OCI-LY3 (cell line): ENCODE measurements at regions not wholly inside any gene's neighbourhood (a gene's known extent, or its start where the extent isn't known, plus 50 kb on each side); places are given as distances from the start of the nearest gene placed in this dataset.
"Not testable (repeated sequence)": the region's sequence is repeated elsewhere in the genome, so short reads cannot be mapped to it uniquely, and the experiment has no call there.

Experiments
- H2AFZ ChIP-seq: fragments of 200-600, 300-600 bp; shearing (Covaris generic); 2 replicates; pipeline ENCODE4 v1.6.0; 2014; ENCODE audit warnings: antibody characterized with exemption, low read depth, low read length
- H3K27ac ChIP-seq: fragments of 200-600, 300-600 bp; sonication (generic); 2 replicates; pipeline ENCODE4 v1.5.1; 2014; ENCODE audit warnings: mild to moderate bottlenecking, low read length, moderate library complexity, mixed read lengths
- H3K27me3 ChIP-seq: fragments of 200-600, 300-600 bp; sonication (generic); 2 replicates; pipeline ENCODE4 v1.6.1; 2014; ENCODE audit warnings: low read depth, low read length, mixed read lengths
- H3K36me3 ChIP-seq: fragments of 200-600, 300-600 bp; sonication (generic); replicated peaks from 2 replicates; pipeline ENCODE3; 2014; ENCODE audit warnings: low read depth, low read length, mixed read lengths
- H3K4me1 ChIP-seq: fragments of 300-600, 200-600 bp; sonication (generic); 2 replicates; pipeline ENCODE4 v1.6.1; 2014; ENCODE audit warnings: low read length, mixed read lengths
- H3K4me2 ChIP-seq: fragments of 200-600, 300-600 bp; sonication (generic); 2 replicates; pipeline ENCODE4 v1.6.1; 2014; ENCODE audit warnings: low read length, mixed read lengths
- H3K4me3 ChIP-seq: fragments of 300-600, 200-600 bp; sonication (generic); 2 replicates; pipeline ENCODE4 v1.5.1; 2014; ENCODE audit warnings: antibody characterized with exemption, mild to moderate bottlenecking, low read length, moderate library complexity
- H3K79me2 ChIP-seq: fragments of 300-600, 200-600 bp; shearing (Covaris generic); 2 replicates; pipeline ENCODE4 v1.6.1; 2014; ENCODE audit warnings: mild to moderate bottlenecking, low read length, mixed read lengths
- H3K9ac ChIP-seq: fragments of 300-600, 200-600 bp; shearing (Covaris generic); 2 replicates; pipeline ENCODE4 v1.6.0; 2014; ENCODE audit warnings: mild to moderate bottlenecking, low read length, moderate library complexity
- H3K9me3 ChIP-seq: fragments of 200-600, 300-600 bp; shearing (Covaris generic); 2 replicates; pipeline ENCODE4 v1.6.1; 2014; ENCODE audit warnings: low read length, mixed read lengths; ENCODE audit not compliant: insufficient read depth
- H4K20me1 ChIP-seq: fragments of 200-600, 300-600 bp; sonication (generic); 2 replicates; pipeline ENCODE4 v1.6.1; 2016; ENCODE audit warnings: low read length, mixed read lengths; ENCODE audit not compliant: insufficient read depth
- CTCF ChIP-seq: fragments of 200-600, 300-600 bp; sonication (generic); IDR thresholded peaks from 2 replicates; pipeline ENCODE4 v1.5.1; 2014; ENCODE audit warnings: antibody characterized with exemption, low read length, low read depth
- EZH2phosphoT487 ChIP-seq: fragments of 200-600 bp; shearing (Covaris generic); IDR thresholded peaks from 2 replicates; pipeline ENCODE4 v1.6.1; 2018; ENCODE audit warnings: antibody characterized with exemption, mixed run types, low read depth

- Histone ChIP-seq H3K36me3 (no peaks in the 10 kb centered on the region), H3K79me2 (no peaks in the 10 kb centered on the region), H3K9me3 (no peaks in the 10 kb centered on the region), H3K27me3 (no peaks in the 10 kb centered on the region), H3K4me3 (no peak overlapping the region), H4K20me1 (no peaks in the 10 kb centered on the region), H3K4me2 (no peak overlapping the region), H2AFZ (no peak overlapping the region), H3K9ac (no peak overlapping the region), H3K27ac (no peak overlapping the region), H3K4me1 (peaks cover 6% of the 10 kb centered on the region; the same call in 1 of the 2 replicates)
- TF ChIP-seq EZH2phosphoT487 (no peak), CTCF (no peak)
Observed at GRCh38 chr21:20169812-20170576, 828.2 kb upstream of the NCAM2 start.

GRCh38 chr21:20186186-20186585, 812.0 kb upstream of the NCAM2 start:
- no peaks in the 10 kb centered on the region for H3K79me2 ChIP-seq
- no peak overlapping the region for H2AFZ ChIP-seq
- H3K4me2 ChIP-seq = no peak overlapping the region
- no peak for TF ChIP-seq EZH2phosphoT487
- no peak for TF ChIP-seq CTCF
- H3K27ac ChIP-seq = no peak overlapping the region
- H3K36me3 ChIP-seq = no peaks in the 10 kb centered on the region
- no peaks in the 10 kb centered on the region for H3K27me3 ChIP-seq
- no peak overlapping the region for H3K9ac ChIP-seq
- H3K4me3 ChIP-seq = no peak overlapping the region
- no peaks in the 10 kb centered on the region for H3K4me1 ChIP-seq
- H4K20me1 ChIP-seq = no peaks in the 10 kb centered on the region
- H3K9me3 ChIP-seq = no peaks in the 10 kb centered on the region

GRCh38 chr21:20187028-20187427, 811.2 kb upstream of the NCAM2 start:
- H3K27ac ChIP-seq = no peak overlapping the region
- H2AFZ ChIP-seq = no peak overlapping the region
- no peaks in the 10 kb centered on the region for H3K79me2 ChIP-seq
- H3K27me3 ChIP-seq = no peaks in the 10 kb centered on the region
- no peak overlapping the region for H3K4me3 ChIP-seq
- no peaks in the 10 kb centered on the region for H3K36me3 ChIP-seq
- TF ChIP-seq CTCF = no peak
- TF ChIP-seq EZH2phosphoT487 = no peak
- H3K9me3 ChIP-seq = no peaks in the 10 kb centered on the region
- H3K4me1 ChIP-seq = no peaks in the 10 kb centered on the region
- no peak overlapping the region for H3K4me2 ChIP-seq
- no peak overlapping the region for H3K9ac ChIP-seq
- no peaks in the 10 kb centered on the region for H4K20me1 ChIP-seq

GRCh38 chr21:20201323-20201722, 796.9 kb upstream of the NCAM2 start:
- not testable (repeated sequence) for H3K9ac ChIP-seq, H3K27ac ChIP-seq, H3K9me3 ChIP-seq, H3K27me3 ChIP-seq, H3K36me3 ChIP-seq, H3K4me1 ChIP-seq, H3K79me2 ChIP-seq, H3K4me3 ChIP-seq, H3K4me2 ChIP-seq, H2AFZ ChIP-seq, H4K20me1 ChIP-seq
